Activated T-cell treated with anti-CD3 and anti-CD28 coated beads, Interleukin-2, amount 50 U/mL, for 72 hours (primary cell): ENCODE measurements at regions not wholly inside any gene's neighbourhood (a gene's known extent, or its start where the extent isn't known, plus 50 kb on each side); places are given as distances from the start of the nearest gene placed in this dataset.
A peak's percentile ranks its signal among the peaks of the same experiment; 100 is the strongest.
"Not testable (repeated sequence)": the region's sequence is repeated elsewhere in the genome, so short reads cannot be mapped to it uniquely, and the experiment has no call there.

Experiments
- ATAC-seq, 2 donors: fragments of 150-1000 bp; cut with Tn5 transposase; replicated peaks in 1 of 2; 2 replicates each; pipeline ENCODE4 v1.10.0; 2021; ENCODE audit warnings: moderate library complexity in 2 of 2, mild to moderate bottlenecking in 1 of 2
- DNase-seq, 2 donors: peaks; one replicate each; pipeline ENCODE4 v3.0.0; 2021 to 2022; ENCODE audit warnings: mixed read lengths in 1 of 2
- H3K27ac Mint-ChIP-seq: one replicate; pipeline ENCODE4 v1.8.0; 2022; ENCODE audit warnings: mild to moderate bottlenecking, moderate library complexity, mixed read lengths
- H3K27me3 Mint-ChIP-seq: one replicate; pipeline ENCODE4 v1.8.0; 2022; ENCODE audit warnings: low read depth, mixed read lengths
- H3K36me3 Mint-ChIP-seq, 2 donors: one replicate each; pipeline ENCODE4 v1.8.0; 2022; ENCODE audit warnings: mixed read lengths in 2 of 2, mild to moderate bottlenecking in 1 of 2; ENCODE audit not compliant: insufficient read depth in 2 of 2
- H3K4me1 Mint-ChIP-seq: one replicate; pipeline ENCODE4 v1.8.0; 2022; ENCODE audit warnings: low read depth, mixed read lengths
- H3K4me3 Mint-ChIP-seq, 2 donors: one replicate each; pipeline ENCODE4 v1.8.0; 2022; ENCODE audit warnings: mild to moderate bottlenecking in 2 of 2, mixed read lengths in 2 of 2, moderate library complexity in 2 of 2
- H3K9me3 Mint-ChIP-seq, 2 donors: one replicate each; pipeline ENCODE4 v1.8.0; 2022; ENCODE audit warnings: mixed read lengths in 2 of 2

DNA sequence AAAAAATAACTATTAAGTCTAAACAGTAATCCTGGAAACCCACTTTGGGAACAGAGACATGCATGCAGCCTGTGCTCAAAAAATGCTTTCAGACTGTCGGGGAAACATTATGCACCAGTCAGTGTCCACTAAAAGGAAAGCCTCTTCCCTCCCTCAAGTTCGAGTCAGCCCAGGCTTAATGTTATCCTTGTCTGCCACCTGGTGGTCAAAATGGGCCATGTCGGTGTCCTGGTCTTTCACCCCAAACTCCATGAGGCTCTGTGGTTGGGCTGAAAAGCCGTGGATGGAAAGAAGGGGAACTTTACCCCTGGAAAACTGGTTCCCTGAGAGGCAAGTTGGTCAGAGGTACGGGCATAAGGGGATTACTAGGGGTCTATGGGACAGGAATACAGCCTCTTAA, 88.4 kb upstream of the ZNF492 start:
- ATAC-seq (no peak), DNase-seq (peak; percentile 16 to 43)
- Mint-ChIP-seq H3K4me1 (no peaks in the 10 kb centered on the region), H3K4me3 (no peak overlapping the region), H3K27me3 (no peaks in the 10 kb centered on the region), H3K36me3 (peaks cover 12 to 17% of the 10 kb centered on the region in 2 donors), H3K27ac (no peak overlapping the region), H3K9me3 (peaks cover 23 to 24% of the 10 kb centered on the region in 2 donors)

DNA sequence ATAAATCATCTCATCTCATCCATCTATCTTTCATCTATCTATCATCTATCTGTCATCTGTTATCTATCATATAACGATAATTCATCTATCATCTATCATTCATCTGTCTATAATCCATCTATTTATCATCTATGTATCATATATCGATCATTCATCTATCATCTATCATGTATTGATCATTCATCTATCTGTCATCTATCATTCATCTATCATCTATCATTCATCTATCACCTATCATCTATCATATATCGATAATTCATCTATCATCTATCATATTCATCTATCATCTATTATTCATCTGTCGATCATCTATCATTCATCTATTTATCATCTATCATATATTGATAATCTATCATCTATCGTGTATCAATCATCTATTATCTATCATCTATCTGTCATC, 100.4 kb upstream of the ZNF492 start:
- H3K27ac Mint-ChIP-seq: no peak overlapping the region

DNA sequence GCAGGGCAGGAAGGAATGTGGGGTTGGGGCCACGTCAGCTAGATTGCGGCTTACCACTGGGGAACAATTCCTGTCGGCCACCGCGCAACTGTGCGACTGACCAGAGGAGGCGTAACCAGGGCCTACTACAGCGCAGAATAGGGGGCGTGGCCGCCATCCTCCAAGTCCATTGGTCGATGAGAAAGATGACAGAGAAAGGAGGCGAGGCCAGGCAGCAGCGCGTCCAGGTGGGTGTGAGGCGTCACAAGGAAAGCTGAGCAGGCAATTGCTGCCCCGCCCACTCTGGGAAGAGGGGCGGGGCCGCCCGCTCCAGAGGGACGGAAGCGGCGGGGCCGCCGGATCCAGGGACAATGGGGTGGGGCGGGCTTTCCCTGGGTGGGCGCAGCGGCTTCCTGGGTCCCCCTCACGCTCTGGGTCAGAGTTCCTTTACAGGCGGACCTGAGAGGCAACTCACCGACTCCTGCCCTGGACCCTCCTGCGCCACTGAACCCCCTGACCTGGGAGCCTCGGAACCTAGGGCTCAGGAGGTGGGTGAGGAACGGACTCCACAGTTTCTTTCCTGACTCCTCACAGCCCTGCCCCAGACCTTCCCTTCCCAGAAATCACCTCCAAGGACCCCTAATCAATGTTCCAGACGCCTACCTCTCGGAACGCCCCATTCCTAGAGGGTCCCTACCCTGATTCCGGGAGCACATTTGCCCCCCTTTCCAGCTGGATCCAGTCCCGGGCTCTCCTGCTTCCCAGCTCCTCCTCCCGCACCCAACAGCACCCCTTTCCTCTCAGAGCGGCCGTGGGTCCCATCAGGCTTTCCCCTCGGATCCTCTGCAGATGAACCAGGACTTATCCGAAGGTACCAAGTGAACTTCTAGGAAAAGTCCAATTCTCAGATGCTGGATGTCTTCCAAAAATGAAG, 101.5 kb upstream of the ZNF492 start:
- peaks cover 12 to 13% of the 10 kb centered on the region in 2 donors for H3K36me3 Mint-ChIP-seq
- H3K27ac Mint-ChIP-seq: no peak overlapping the region
- no peak overlapping the region for H3K4me3 Mint-ChIP-seq
- no peaks in the 10 kb centered on the region for H3K4me1 Mint-ChIP-seq
- no peaks in the 10 kb centered on the region for H3K27me3 Mint-ChIP-seq
- ATAC-seq (no peak), DNase-seq (no peak)
- peaks cover 15 to 20% of the 10 kb centered on the region in 2 donors for H3K9me3 Mint-ChIP-seq

More for the DNA sequence above, 100.4 kb upstream of the ZNF492 start:
- Mint-ChIP-seq H3K27me3 (no peaks in the 10 kb centered on the region), H3K4me3 (no peak overlapping the region), H3K9me3 (peaks cover 15 to 18% of the 10 kb centered on the region in 2 donors), H3K4me1 (no peaks in the 10 kb centered on the region), H3K36me3 (peaks cover 11 to 12% of the 10 kb centered on the region in 2 donors)
- ATAC-seq (no peak), DNase-seq (no peak)

DNA sequence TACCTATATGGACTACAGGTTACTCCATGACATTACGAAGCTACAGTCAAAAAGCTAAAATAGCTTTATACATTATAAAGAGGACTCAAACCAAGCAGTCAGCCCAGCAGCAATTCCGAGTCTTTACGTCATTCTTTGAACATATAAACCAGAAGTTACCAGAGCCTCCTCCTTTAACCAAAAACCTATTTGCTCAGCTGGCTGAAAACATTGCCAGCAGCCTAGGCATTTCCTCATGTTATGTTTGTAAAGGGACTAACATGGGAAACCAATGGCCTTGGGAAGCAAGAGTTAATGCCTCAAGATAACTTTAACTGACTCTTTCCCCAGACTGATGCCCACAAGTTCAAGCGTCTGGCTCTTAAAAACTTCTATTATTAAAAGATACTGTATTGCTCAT, 104.1 kb upstream of the ZNF492 start:
- Mint-ChIP-seq H3K27ac (no peak overlapping the region), H3K4me1 (no peaks in the 10 kb centered on the region), H3K9me3 (peaks cover 10 to 16% of the 10 kb centered on the region in 2 donors), H3K4me3 (no peak overlapping the region), H3K27me3 (no peaks in the 10 kb centered on the region), H3K36me3 (peaks cover 10 to 17% of the 10 kb centered on the region in 2 donors)
- no peak for ATAC-seq
- no peak for DNase-seq

DNA sequence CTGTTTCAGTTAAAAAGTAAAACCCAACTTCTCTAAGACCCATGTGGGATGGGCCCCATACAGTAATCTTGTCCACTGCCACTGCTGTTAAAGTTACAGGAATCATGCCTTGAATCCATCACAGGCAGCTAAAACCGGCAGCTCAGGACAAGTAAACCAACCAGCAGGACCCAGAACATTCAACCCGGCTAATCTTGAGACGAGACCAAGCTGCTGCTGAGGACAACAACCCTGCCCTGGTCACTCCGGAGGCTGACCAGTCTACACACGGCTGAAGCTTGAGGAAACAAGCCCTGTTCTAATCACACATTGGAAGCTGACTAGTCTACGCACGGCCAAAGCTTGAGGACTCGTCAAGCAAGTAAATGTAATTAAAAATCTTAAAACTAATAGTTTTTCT, 105.2 kb upstream of the ZNF492 start:
- no peaks in the 10 kb centered on the region for H3K4me1 Mint-ChIP-seq
- H3K27ac Mint-ChIP-seq: no peak overlapping the region
- peaks cover 10 to 16% of the 10 kb centered on the region in 2 donors for H3K36me3 Mint-ChIP-seq
- no peaks in the 10 kb centered on the region for H3K27me3 Mint-ChIP-seq
- peaks cover 10 to 15% of the 10 kb centered on the region in 2 donors for H3K9me3 Mint-ChIP-seq
- no peak for DNase-seq
- ATAC-seq: no peak
- H3K4me3 Mint-ChIP-seq: no peak overlapping the region

DNA sequence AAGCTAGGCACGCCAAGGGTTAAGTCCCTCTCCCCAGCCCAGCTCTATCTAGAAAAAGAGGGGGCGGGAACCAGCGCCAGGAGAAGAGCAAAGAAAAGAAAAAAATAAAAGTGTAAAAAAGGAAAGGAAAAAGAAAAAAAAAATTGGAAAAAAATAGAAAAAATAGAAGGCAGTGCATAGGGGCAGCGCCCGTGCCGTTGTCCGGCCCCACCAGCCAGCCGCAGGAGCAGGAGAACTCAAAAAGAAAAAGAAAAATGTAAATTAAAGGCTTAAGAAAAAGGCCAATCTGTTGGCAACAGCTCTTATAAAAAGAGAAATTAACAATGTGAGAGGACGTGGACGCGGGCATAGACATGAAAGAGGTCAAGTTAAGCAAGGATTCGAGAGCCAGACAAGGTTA, 105.4 kb upstream of the ZNF98 start:
- Mint-ChIP-seq H3K27me3 (no peaks in the 10 kb centered on the region), H3K9me3 (peaks cover 7 to 13% of the 10 kb centered on the region in 2 donors), H3K36me3 (peaks cover 9 to 13% of the 10 kb centered on the region in 2 donors), H3K4me1 (no peaks in the 10 kb centered on the region), H3K27ac (no peak overlapping the region), H3K4me3 (no peak overlapping the region)
- DNase-seq (no peak), ATAC-seq (no peak)

DNA sequence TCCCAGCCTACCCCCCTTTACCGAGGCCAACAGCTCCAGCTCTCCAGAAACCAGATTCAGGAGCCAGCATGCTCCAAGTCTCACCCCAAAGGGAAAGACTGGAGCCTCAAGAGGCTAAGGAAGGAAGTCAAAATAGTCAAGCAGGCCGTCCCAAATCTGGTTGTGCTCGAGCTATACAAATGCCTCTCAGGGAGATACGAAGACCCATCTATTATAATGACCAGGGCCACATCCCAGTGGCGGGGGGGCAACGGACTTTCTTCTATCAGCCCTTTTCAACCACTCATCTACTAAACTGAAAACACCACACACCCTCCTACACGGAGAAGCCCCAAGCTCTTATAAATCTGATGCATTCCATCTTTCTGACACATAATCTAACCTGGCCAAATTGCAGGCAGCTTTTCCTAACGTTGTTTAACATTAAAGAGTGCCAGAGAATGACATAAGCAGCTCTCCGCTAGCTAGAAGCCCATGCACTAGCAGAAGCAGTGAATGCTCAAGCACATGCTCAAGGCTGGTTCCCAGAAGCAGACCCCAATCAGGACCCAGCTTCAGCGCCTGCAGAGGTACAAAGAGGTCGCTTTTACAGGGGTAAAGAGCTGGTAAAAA, 104.6 kb upstream of the ZNF98 start:
- Mint-ChIP-seq H3K36me3 (peaks cover 10 to 11% of the 10 kb centered on the region in 2 donors), H3K4me1 (no peaks in the 10 kb centered on the region), H3K27me3 (no peaks in the 10 kb centered on the region), H3K4me3 (no peak overlapping the region), H3K27ac (no peak overlapping the region), H3K9me3 (peaks cover 7 to 17% of the 10 kb centered on the region in 2 donors)
- ATAC-seq (no peak), DNase-seq (no peak)

DNA sequence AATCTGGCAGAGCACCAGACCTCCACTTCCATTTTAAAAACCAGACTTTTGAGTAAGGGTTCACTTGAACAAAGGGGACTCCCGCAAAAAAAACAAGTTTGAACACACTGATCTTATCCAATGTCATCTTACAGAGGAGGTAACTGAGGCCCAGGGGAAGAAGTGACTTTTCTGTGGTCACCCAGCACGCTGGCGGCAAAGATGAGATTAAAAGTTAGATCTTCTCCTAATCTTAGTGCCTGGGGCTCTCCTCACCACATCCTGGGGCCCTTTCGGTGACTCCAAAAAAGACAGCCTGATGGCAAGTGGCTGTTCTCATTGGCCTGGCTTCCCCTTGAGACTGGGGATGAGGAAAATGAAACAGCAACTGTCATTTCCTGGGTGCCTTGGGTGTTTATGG, 101.8 kb upstream of the ZNF98 start:
- DNase-seq (no peak), ATAC-seq (no peak)
- Mint-ChIP-seq H3K36me3 (peaks cover 18 to 21% of the 10 kb centered on the region in 2 donors), H3K27me3 (no peaks in the 10 kb centered on the region), H3K4me1 (no peaks in the 10 kb centered on the region), H3K9me3 (peaks cover 11 to 22% of the 10 kb centered on the region in 2 donors), H3K27ac (no peak overlapping the region), H3K4me3 (no peak overlapping the region)

DNA sequence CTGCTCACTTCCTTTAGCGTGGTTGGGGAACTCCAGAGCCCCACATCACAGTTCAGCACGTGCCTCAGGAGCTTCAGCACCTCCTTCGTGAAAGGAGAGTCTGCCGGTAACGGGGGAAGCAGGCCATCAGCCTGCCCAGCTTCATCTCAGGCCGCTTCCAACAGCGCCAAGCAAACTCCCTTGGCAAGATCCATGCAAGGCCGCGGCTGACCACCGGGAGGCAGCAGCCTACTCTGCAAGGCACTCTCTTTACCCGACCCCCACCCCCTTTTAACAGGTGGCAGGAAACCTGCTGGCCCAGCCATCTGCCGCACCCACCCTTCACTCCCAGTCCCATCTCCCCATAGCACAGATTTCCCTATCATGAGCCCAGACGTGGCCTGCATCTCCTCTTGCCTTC, 97.4 kb upstream of the ZNF98 start:
- not testable (repeated sequence) for H3K27ac Mint-ChIP-seq, H3K4me1 Mint-ChIP-seq, DNase-seq, ATAC-seq, H3K4me3 Mint-ChIP-seq, H3K27me3 Mint-ChIP-seq
- H3K9me3 Mint-ChIP-seq: peaks cover 15 to 22% of the 10 kb centered on the region in 2 donors
- H3K36me3 Mint-ChIP-seq: peaks cover 19% of the 10 kb centered on the region in 2 donors

DNA sequence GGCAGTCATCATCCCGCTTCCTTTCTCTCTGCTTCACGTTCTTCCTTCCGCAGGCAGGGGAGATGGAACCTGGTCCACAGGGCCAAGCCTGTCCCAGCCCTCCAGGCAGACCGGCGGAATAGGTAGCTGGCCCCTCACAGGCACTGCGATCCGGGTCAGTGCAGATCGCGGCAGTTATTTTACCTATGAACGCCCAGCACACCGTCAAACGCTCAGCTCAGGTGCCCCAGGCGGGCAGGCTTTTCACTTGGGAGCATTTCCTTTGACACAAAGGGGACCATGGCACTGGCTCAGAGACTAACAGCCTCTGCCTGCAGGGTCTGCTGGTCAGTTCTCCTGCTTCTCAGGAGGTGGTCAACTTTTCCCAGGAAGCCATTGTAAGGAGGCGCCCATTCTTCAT, 97.0 kb upstream of the ZNF98 start:
- ATAC-seq (no peak), DNase-seq (no peak)
- H3K27ac Mint-ChIP-seq: no peak overlapping the region
- H3K27me3 Mint-ChIP-seq: no peaks in the 10 kb centered on the region
- no peak overlapping the region for H3K4me3 Mint-ChIP-seq
- H3K9me3 Mint-ChIP-seq: peaks cover 15 to 22% of the 10 kb centered on the region in 2 donors
- H3K36me3 Mint-ChIP-seq: peaks cover 19% of the 10 kb centered on the region in 2 donors
- H3K4me1 Mint-ChIP-seq: no peaks in the 10 kb centered on the region

DNA sequence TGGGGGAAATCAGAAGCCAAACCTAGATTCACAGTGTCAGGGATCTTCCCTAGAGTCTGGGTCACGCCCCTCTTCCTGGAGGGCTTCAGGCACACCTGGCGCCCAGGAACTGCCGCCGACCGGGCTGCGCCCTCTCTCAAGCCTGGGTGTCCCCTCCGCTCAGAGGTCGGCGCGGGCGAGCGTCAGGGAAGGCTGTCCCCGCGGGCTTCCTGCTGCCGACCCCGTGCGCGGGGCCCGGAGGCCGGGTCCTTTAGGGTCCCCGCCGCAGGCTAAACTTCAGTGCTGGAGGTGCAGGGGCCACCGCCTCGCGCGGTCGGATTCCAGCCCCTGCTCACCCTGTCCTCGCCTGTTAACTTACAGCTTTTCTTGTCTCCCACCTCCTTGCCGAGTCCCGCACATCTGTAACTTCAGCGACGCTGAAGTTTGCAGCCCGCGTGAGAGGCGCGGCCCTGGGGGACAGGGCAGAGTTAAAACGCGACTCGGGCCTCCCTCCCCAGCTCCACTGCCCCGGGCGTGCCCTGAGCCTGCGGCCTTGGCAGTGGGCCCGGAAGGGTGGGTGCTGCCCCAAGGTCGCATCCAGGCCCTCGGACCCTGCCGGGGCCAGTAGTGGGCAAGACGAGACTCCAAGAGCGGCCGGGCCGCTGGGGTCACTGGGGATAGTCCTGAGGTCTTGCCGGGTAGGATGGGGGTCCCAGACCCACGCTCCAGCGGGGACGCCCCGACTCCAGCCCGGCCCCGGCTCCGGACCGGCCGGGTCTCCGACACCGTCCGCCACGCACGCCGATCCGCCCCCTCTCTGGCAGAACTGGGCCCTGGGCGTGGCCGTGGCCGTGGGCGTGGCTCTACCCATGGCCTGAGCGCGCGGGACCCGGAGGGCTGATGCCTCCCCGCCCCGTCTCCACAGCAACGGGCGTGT, 95.6 kb upstream of the ZNF98 start:
- no peaks in the 10 kb centered on the region for H3K27me3 Mint-ChIP-seq
- peaks cover 18% of the 10 kb centered on the region in 2 donors for H3K36me3 Mint-ChIP-seq
- H3K27ac Mint-ChIP-seq: no peak overlapping the region
- no peaks in the 10 kb centered on the region for H3K4me1 Mint-ChIP-seq
- H3K4me3 Mint-ChIP-seq: no peak overlapping the region
- ATAC-seq (no peak), DNase-seq (no peak)
- peaks cover 13 to 21% of the 10 kb centered on the region in 2 donors for H3K9me3 Mint-ChIP-seq

DNA sequence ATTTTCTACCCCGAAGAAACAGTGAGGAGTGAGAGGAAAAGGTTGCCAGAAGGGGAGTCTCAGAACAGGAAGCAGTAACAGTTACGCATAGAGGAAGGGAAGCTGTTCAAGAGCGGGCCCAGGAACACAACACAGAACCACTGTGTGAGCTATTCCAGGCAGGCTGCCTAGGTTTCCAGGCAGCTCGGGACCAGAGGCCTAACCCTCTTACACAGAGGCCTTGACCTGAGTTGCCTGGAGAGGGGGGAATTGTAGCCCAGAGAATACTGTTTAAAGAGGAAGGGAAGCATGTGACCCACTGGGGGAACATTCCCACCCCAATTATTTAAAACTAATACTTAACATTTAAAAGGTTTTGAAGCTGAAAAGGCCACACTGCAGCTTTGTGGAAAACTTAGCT, 93.3 kb upstream of the ZNF98 start:
- peaks cover 16% of the 10 kb centered on the region in 2 donors for H3K9me3 Mint-ChIP-seq

DNA sequence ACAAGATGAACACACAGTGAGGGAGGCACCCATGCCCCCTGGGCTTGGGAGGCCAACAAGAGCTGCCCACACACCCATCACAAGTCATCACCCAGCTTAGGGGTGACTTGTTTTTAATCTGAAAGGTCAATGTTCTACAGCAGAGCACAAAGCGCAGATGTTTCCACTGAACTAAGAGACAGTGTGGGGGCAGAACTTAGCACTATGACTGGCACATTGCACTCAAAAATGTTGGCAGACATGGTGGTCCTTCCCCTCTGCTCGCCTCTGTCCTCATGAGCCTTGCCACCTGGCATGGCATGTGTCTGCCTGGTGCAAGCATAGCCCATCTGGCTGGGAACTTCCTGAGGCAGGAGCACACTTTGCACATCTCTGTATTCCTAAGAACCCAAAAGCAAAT, 81.4 kb upstream of the ZNF98 start:
- Mint-ChIP-seq H3K4me1 (no peaks in the 10 kb centered on the region), H3K36me3 (peaks cover 7% of the 10 kb centered on the region in 2 donors), H3K9me3 (peaks cover 11 to 26% of the 10 kb centered on the region in 2 donors), H3K27ac (no peak overlapping the region), H3K27me3 (no peaks in the 10 kb centered on the region), H3K4me3 (no peak overlapping the region)
- ATAC-seq (no peak), DNase-seq (no peak)

More for the DNA sequence above, 93.3 kb upstream of the ZNF98 start:
- Mint-ChIP-seq H3K27me3 (no peaks in the 10 kb centered on the region), H3K4me3 (no peak overlapping the region), H3K27ac (no peak overlapping the region), H3K4me1 (no peaks in the 10 kb centered on the region), H3K36me3 (peaks cover 16 to 17% of the 10 kb centered on the region in 2 donors)
- ATAC-seq (no peak), DNase-seq (no peak)
